ENCODE measurements at regions not wholly inside any gene's neighbourhood (a gene's known extent, or its start where the extent isn't known, plus 50 kb on each side); places are given as distances from the start of the nearest gene placed in this dataset.

DNA sequence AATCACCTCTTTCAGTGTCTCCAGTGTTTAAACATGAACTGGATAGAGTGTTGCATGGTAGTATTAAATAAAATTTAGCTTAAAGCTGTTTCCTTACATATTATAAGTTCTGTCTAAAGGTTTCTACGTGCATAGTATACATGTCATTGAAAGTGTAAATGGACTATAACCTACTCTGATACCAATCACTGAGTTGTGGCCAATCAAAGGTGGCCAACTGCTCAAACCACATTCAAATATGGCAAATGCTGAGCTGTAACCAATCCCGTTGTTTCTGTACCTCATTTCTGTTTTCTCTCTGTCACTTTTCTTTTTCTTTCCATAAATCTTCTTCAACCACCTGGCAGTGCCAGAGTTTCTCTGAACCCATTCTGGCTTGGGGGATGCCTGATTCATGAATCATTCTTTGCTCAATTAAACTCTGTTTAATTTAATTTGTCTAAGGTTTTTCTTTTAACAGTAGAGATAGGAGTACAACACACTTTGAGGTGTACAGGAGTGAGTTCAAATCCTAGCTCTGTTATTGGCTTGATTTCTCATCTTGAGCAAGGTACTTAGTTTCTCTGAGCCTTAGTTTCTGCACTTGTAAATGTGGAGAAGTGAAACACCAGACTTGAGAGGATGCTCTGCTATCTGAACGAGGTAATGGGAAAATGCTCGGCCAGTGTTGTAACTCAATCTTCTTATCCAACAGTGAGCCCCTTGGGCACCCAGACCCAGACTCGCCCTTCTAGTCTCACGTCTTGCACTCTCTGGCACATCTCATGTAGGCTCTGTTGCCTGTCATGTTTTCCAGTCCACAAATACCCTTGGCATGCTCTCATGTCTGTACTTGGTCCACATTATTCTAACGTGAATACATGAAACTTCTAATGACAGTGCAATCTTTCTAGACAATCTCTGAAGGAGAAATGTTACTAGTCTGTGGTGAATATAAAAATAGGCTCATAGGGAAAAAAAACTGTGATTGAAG lies 228.0 kb downstream of the PIK3C3 start:
- TF ChIP-seq, protein P1, sequence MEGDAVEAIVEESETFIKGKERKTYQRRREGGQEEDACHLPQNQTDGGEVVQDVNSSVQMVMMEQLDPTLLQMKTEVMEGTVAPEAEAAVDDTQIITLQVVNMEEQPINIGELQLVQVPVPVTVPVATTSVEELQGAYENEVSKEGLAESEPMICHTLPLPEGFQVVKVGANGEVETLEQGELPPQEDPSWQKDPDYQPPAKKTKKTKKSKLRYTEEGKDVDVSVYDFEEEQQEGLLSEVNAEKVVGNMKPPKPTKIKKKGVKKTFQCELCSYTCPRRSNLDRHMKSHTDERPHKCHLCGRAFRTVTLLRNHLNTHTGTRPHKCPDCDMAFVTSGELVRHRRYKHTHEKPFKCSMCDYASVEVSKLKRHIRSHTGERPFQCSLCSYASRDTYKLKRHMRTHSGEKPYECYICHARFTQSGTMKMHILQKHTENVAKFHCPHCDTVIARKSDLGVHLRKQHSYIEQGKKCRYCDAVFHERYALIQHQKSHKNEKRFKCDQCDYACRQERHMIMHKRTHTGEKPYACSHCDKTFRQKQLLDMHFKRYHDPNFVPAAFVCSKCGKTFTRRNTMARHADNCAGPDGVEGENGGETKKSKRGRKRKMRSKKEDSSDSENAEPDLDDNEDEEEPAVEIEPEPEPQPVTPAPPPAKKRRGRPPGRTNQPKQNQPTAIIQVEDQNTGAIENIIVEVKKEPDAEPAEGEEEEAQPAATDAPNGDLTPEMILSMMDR (IDR thresholded peaks at IDR 0.05), result no peak
- no peak for TF ChIP-seq POLR2A (IDR thresholded peaks at IDR 0.05)
